ENCODE measurements at regions not wholly inside any gene's neighbourhood (a gene's known extent, or its start where the extent isn't known, plus 50 kb on each side); places are given as distances from the start of the nearest gene placed in this dataset.
"Not testable (repeated sequence)": the region's sequence is repeated elsewhere in the genome, so short reads cannot be mapped to it uniquely, and the experiment has no call there.

DNA sequence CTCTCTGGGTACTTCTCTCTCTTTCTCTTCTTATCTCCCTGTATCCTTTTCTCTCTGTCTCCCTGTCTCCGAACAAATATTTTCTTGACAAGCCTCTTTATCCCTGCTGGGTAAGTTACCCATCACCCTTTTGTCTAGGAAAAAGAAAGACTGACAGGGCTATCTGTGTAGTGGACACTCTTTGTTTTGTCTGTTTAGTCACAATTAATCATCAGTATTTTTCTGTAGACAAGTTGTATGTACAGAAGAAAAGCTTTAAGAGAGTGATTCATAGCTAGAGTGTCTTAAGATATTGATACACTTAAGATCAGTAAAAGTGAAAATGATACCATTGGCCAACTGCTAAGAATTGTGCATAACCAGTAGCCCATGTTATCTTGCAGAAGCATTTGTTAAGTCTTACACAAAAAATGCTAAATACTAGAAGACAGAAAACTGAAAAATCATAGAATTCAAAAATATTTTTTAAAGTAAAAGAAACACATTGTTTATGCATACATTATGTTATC lies 1043.8 kb upstream of the EDIL3 start:
- DNase-seq = no peak

DNA sequence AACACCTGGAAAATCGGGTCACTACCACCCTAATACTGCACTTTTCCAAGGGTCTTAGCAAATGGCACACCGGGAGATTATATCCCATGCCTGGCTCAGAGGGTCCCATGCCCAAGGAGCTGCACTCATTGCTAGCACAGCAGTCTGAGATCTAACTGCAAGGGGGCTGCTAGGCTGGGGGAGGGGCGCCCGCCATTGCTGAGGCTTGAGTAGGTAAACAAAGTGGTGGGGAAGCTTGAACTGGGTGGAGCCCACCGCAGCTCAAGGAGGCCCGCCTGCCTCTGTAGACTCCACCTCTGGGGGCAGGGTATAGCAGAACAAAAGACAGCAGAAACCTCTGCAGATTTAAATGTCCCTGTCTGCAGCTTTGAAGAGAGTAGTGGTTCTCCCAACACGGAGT lies 1047.0 kb upstream of the EDIL3 start:
- not testable (repeated sequence) for DNase-seq

DNA sequence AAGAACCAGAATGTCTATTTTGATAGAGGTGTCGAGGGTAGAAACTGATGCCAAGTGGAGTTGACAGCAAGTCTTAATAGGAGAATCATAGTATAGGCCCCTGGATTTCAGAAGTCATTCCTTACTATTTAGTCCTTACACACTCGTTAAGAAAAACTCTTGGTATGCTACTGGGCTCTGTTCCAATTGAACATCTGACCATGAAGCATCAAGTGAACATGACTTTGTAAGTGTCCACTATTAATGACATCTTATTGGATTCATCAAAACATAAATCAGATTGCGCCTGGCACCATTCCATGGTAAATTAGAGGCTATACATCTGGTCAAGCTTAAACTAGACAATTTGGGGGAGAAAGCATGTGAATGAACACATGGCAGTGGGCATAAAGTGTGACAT lies 1056.5 kb upstream of the EDIL3 start:
- DNase-seq = no peak

DNA sequence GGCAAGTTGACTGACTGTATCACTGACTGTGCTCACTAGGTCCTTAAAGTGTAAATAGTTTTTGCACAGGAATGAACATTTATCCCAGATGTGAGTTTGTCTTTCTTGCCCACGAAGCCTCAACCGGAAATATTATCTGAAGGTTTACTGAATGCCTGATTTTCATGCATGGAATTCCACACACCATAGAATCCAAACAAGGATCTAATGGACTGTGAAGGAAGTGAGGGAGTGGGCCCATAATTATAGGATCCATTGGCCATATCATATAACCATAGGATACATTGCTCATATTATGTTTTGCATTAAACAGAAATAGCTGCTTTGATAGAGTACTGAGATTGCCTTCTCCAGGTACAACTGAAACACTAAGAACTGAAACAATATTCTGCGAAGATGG lies 1057.2 kb upstream of the EDIL3 start:
- DNase-seq = no peak

DNA sequence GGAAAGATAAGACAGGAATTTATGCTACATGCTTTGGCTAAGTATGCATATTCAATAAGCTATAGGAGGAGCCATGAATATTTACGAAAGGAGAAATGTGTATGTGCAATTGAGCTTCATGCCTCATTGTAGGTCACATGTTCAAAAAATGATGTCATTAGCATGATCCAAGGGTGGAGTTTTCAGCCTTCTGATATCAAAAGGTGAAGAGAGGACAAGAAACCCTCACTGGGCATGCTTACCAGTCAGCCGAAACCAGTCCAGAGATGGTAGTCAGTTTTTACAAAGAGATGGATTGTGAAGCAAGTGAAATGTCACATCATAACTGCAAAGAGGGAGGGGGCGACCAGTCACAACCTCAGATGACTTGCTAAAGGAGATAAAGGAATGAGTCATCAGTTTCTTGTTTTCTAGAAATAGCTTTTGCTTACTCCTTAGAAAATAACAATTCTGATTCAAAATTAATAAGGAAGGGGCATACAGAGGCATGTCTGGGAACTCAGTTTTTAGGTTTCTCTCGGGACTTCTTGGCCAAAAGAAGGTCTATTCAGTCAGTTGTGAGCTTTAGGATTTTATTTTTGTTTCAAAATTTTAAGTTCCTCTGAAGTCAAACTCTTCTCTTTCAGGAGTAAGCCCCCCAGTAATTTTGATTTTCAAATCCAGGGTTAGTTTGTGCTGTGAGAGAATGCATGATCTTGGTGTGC lies 1067.8 kb upstream of the EDIL3 start:
- no peak for DNase-seq

DNA sequence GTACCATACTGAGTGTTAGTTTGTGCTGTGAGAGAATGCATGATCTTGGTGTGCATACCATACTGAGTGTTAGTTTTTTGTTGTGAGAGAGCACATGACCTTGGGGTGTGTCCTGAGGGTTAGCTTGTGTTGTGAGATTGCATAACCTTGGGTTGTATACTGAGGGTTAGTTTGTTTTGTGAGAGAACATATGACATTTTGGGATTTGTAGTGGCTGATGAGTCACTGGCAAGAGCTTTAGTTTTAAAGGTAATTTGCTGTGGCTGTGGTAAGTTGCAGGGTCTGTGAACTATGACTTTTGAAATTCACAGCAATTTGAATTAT lies 1068.3 kb upstream of the EDIL3 start:
- no peak for DNase-seq

DNA sequence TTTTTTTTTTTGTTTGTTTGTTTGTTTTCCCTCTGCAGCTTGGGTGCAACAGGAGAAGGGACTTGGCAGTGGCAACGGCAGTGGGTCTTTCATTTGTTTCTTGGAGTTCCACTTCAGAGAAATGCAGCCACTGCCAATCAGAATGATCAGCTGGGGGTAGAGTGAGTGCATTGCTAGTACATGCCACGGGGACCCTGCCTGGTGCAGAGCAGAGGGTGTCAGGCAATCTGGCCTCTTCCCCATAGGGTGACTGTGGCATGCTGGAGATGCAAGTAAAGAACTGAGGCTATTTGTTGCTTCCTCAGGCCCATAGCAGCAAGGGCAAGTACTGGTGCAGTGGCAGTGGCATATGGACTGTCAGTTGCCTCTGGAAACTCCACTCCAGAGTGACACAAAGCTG lies 1073.6 kb upstream of the EDIL3 start:
- no peak for DNase-seq

DNA sequence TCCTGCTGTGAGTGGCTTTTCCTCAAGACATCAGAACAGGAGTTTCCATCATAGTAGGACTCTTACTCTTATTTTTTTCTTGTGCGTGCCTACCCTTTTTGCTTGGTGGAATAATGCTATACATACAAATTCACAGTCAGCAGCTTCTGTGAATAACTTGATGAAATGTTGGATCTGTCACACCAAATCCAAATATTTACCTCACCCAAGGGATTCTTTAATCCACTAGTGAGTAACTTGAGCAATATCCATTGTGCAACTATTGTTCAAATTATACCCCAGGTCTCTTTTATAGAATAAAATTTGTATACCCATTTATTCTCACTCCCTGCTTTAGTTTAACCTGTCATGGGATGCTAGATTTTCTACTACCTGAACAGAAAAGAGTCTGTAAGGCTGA lies 1078.3 kb upstream of the EDIL3 start:
- DNase-seq = no peak

DNA sequence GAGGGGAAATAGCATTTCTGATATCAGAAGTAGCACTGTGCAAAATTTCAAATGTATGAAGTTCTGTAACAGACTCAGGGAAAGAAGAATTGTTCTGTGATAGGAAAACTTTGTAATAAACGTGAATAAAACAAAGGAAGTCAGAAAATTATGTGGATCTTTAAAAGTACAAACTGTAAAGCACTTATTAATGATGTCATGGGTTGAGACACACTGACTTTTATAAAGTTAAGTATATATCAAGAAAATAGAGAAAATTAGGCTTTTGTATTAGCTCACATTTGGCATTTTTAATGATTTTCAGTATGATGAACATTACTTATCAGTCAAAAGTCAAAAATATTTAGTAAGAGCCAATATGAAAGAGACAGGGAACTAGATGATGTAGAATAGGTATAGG lies 1081.7 kb upstream of the EDIL3 start:
- DNase-seq = no peak

DNA sequence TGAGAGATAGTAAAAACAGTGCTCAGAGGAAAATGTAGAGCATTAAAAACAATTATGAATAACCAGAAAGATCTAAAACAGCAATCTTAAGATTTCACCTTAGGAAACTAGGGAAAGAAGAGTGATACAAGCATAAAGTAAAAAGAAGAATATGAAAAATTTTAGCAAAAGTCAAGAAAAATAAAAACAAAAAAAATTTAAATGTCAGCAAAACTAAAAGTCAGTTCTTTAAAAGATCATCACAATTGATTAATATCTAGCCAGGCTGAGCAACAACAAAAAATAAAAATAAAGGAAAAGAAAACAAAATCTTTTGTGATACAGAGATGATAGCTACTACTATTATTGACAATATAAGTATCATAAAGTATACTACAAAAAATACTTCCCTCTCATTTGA lies 1088.1 kb upstream of the EDIL3 start:
- no peak for DNase-seq

DNA sequence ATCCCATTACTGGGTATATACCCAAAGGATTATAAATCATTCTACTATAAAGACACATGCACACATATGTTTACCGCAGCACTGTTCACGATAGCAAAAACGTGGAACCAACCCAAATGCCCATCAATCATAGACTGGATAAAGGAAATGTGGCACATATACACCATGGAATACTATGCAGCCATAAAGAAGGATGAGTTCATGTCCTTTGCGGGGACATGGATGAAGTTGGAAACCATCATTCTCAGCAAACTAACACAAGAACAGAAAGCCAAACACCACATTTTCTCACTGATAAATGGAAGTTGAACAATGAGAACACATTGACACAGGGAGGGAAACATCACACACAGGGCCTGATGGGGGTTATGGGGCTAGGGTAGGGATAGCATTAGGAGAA lies 1090.5 kb upstream of the EDIL3 start:
- DNase-seq = not testable (repeated sequence)

DNA sequence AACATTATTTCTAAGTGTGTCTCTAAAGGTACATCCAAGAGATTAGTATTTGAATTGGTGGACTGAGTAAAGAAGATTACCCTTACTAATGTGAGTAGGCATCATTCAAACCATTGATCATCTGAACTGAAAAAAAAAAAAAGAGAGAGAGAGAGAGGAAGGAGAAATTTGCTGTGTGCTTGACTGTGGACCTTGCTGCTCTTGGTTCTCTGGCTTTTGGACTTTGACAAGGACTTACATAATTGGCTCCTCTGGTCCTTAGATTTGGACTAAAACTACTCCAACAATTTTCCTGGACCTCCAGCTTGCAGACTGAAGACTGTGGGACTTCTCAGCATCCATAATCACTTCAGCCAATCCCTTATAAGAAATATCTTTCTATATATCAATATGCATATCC lies 1091.9 kb upstream of the EDIL3 start:
- DNase-seq = no peak

DNA sequence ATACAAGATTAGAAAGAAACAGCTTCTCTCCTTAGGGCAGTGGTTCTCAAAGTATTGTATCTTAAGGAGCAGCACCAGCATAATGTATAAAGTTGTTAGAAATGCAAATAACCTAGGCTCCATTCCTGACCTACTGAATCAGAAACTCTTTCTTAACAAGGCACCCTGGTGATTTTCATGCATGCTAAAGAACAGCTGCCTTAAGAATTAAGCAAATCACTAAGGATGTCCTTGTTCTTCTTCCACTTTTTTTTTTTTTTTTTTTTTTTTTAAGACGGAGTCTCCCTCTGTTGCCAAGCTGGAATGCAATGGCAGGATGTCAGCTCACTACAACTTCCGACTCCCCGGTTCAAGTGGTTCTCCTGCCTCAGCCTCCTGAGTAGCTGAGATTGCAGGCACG lies 1095.2 kb upstream of the EDIL3 start:
- DNase-seq = no peak

DNA sequence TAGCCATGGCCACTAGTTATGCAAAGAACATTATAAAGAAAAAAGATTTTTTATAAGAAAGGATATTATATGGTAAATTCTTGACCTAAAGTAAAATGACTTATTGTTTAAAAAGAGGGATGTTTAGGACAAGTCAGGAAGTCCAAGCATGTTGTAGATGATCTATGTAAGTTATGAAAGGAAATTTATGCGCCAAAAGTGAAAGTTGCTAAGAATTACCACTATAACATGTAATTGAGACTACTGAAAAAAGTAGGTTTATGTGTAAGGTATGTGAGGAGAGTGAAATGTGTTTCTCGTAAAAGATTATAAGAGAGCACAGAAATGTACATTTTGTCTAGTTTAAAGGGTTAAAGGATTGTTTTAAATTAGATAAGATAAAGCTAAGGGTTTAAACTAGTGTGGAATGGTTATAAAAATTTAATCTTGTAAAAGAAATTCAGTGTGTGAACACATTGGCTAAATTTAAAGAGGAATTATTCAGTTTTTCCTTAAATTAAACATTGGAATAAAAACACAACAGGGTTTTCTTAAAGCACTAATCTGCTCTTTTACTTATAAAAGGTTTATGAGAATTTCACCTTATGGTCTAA lies 1100.4 kb upstream of the EDIL3 start:
- DNase-seq = no peak

DNA sequence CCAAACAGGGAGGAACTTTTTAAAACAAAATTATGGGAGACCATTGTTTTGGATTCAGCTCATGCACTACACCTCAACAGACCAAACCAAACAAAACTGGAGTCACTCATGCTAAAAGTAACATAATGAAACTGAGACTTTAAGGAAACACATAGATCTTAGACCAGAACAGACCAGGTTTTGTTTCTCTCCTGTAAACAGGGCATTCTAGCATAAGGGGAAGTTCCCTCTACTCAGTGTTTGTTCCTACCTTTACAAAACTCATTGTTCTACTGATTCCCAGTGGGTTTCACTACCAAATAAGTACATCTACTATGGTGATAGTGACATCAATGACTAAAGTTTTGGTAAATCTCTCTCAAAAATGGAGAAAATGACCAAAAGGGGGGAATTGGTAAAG lies 1103.6 kb upstream of the EDIL3 start:
- no peak for DNase-seq

DNA sequence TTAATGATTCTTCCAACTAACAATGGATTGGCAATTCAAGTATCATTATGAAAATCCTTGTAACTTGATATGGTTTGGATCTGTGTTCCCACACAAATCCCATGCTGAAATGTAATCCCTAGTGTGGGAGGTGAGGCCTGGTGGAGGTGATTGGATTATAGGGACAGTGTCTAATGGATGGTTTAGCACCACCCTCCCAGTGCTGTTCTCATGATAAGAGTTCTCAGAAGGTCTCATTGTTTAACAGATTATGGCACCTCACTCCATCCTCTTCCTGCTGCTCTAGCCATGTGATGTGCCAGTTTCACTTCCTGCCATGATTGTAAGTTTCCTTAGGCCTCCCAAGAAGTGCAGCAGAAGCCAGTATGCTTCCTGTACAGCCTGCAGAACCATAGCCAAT lies 1116.2 kb upstream of the EDIL3 start:
- DNase-seq = no peak

DNA sequence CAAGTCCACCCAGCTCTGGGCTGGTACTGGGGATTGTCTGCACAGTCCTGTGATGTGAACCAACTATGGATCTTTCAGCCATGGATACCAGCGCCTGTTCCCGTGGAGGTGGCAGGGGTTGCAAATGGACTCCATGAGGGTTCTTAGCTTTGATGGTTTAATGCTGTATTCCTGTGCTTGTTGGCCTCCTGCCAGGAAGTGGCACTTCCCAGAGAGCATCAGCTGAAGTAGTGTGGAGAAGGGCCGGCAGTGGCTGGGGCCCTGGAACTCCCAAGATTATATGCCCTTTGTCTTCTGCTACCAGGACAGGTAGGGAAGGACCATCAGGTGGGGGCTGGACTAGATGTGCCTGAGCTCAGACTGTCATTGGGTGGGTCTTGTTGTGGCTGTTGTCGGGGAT lies 1104.8 kb upstream of the COX7C start:
- DNase-seq = no peak

DNA sequence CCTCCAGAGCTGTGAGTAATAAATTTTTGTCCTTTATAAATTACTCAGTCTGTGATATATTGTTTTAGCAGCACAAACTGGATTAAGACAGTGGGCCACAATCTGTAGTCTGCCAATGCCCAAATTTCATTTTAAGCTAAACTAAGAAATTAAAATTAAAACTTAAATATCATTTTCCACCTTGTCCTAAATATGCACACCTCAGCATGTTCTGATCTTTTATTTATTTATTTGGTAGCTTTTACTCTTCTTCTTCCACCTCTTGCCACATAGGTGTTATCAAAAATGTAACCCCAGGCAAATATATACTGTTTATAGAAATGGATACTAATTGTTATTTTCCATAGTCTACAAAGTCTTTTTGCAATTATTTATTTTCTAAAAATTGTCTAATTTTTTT lies 1102.2 kb upstream of the COX7C start:
- no peak for DNase-seq

DNA sequence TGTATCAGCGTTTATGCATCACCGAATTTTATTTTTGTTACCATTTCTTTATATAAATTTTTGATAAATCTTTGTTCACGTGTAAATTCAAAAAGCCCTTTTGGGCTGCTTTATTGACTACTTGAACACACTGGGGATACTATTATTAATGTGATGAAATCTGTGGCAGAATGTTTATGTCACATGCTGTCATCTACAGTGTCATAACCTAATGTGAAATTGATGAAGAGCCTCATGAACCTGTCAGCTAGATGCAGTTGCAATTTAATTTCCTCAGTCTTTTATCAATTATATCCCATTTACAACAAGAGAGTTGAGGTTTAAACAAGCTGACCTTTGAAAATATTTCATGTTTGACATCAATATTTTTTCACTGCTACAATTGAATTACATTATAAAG lies 1100.4 kb upstream of the COX7C start:
- DNase-seq = no peak

DNA sequence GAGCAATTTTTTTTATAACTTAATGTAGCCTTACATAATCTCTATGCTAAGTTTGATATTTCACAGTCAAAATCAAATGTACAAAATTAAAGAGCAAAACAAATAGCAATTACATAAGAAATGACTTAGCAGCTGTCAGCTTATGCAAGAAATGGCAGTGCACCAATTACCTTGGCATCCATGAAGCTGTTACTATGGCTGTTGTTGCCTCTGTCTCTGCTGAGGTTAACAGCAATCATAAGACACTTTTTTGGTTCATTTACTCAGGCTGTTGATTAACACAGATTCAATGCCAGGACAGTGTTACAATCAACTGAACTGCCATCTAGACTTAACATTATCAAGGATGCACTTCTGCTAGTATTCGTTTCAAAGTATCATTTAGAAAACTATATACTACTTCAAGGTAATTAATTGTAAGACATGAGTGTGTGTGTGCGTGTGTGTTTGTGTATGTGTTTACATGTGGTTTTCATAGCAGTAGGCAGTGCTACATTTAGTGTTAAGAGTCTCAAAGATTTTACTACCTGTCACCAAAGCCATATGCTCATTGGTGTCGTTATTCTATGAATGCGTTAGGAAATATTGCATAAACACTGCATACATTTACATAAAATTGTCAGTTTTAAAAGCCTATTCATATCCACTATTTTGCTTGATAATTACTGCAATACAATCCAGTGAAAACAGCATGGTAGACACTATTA lies 1084.2 kb upstream of the COX7C start:
- DNase-seq = no peak

DNA sequence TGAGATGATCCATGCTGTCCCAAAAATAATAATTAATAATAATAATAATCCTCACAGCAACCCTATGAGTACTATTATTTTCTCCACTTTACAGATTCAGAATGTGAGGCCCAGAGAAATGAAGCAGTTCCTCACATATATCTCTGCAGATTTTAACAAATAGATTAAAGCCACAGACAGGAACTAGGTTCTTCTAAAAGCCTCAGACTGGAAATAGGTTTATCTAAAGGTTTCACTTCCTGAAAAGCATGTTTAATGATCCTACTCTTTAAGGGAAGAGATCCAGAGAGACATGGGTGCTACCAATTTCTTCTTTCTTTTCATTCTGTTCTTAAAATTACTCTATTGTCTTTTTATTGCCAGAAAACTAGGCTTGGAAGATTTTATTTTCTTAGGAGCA lies 1079.4 kb upstream of the COX7C start:
- no peak for DNase-seq

DNA sequence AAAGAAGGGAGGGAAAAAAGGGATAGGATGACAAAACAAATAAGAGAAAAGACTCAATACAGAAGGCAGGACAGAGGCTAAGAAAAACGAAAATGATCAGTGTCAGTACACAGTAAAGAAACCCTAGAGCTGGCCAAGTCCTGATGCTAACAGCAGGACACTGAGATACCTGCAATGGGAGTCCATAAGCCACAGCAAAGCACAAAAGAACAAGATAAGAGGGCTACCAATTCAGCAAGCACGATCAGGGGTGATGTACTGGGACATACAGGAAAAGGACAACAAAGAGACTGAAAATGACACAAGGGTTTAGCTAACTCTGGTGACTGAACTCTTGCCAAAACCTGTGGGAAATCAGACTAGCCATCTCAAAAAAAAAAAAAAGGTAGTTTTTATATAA lies 1072.6 kb upstream of the COX7C start:
- no peak for DNase-seq

DNA sequence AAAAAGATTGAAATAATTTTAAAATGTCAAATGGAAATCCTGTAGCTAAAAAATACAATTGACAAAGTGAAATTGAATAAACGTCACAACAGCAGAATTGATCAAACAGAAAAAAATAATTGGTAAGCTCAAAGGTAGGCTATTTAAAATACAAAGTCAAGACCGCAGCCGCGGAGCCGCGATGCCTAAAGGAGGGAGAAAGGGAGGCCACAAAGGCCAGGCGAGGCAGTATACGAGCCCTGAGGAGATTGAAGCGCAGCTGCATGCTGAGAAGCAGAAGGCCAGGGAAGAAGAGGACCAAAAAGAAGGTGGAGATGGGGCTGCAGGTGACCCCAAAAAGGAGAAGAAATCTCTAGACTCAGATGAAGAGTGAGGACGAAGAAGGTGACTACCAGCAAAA lies 1068.5 kb upstream of the COX7C start:
- DNase-seq = no peak

DNA sequence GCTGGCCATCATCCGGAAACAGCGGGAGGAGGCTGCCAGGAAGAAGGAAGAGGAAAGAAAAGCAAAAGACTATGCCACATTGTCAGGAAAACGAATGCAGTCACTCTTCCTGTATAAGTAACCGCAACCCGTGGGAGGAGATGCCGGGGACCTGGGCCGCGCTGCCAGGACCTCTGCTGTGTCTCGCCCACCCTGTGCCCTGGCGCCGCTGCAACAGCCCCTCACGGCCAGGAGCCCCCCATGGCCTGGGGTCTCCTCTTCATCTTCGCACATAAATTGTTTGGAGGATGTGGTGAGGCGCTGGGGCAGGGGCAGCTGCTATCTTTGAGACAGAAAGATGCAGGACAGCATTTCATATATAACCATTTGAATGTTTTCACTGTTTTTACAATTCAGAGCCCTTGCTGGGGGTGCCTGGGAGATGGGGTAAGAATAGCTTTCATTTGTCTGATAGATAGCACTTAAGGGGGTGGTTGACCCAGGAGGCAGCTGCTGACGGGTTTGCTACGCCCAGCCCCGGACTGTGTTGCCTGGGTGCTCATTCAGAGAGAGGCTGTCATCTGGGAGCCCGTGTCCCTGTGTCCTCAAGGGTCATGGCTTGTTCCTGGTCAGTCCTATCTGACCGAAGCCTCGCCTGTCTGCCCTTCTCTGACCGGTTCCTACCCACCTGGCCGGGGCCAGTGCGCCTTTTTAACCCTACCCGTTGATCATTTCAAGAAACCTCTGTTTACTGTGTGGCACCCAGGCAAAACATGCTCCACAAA lies 1067.7 kb upstream of the COX7C start:
- DNase-seq = no peak
